OCI-LY7 (cell line): ENCODE measurements at regions not wholly inside any gene's neighbourhood (a gene's known extent, or its start where the extent isn't known, plus 50 kb on each side); places are given as distances from the start of the nearest gene placed in this dataset.

Experiments
- CTCF ChIP-seq: fragments of 200-600 bp; sonication (generic); conservative IDR thresholded peaks from 2 replicates; pipeline ENCODE4 v1.5.1; 2014; ENCODE audit warnings: mild to moderate bottlenecking, antibody characterized with exemption, low read length, moderate library complexity, mixed read lengths
- EZH2phosphoT487 ChIP-seq: fragments of 200-600 bp; sonication (generic); IDR thresholded peaks from 2 replicates; pipeline ENCODE4 v1.6.1; 2018; ENCODE audit warnings: low read depth, borderline replicate concordance, mild to moderate bottlenecking, mixed run types, antibody characterized with exemption, low read length, moderate library complexity, mixed read lengths

GRCh38 chr3:104646196-104646595 lies 720.5 kb upstream of the ALCAM start:
- TF ChIP-seq CTCF (no peak), EZH2phosphoT487 (no peak)
